Ishikawa (cell line): ENCODE measurements at regions not wholly inside any gene's neighbourhood (a gene's known extent, or its start where the extent isn't known, plus 50 kb on each side); places are given as distances from the start of the nearest gene placed in this dataset.

Experiments
- CEBPB ChIP-seq: IDR thresholded peaks from 2 replicates; pipeline ENCODE4 v1.6.1; 2012
- TAF1 ChIP-seq: IDR thresholded peaks from 2 replicates; pipeline ENCODE4 v1.6.1; 2012; ENCODE audit warnings: low read depth, mild to moderate bottlenecking

GRCh38 chr3:181771120-181771519, 59.4 kb downstream of the SOX2 start:
- TF ChIP-seq TAF1 (no peak), CEBPB (no peak)
